ENCODE measurements at regions not wholly inside any gene's neighbourhood (a gene's known extent, or its start where the extent isn't known, plus 50 kb on each side); places are given as distances from the start of the nearest gene placed in this dataset.

DNA sequence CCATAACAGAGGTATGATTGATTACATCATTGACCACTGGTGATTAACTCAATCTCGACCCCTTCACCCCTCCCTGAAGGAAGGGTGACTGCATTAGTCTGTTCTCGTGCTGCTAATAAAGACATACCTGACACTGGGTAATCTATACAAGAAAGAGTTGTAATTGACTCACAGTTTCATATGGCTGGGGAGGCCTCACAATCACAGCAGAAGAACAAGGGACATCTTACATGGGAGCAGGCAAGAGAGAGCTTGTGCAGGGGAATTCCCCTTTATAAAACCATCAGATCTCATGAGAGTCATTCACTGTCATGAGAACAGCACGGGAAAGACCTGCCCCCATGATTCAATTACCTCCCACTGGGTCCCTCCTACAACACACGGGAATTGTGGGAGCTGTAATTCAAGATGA, 55.9 kb upstream of the TMCC3 start:
- DNase-seq = no peak

DNA sequence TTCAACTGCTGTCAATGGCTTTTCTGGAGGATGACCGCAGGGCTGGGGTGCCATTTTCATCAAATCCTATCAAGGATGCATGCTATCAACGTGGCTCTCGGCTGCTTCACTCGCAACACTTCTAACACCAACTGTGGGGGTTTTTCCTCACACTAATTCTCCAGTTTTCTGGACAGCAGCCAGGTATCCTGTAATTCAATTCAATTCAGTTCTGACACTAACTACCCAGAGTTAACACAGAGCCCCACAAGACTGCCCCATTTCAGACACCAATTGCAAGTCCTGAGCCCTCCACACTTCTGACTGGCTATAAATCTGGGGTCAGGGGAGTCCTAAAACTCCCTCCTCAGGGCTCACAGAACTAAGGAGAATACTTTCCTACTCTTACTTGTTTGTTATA, 55.3 kb upstream of the TMCC3 start:
- no peak for DNase-seq

DNA sequence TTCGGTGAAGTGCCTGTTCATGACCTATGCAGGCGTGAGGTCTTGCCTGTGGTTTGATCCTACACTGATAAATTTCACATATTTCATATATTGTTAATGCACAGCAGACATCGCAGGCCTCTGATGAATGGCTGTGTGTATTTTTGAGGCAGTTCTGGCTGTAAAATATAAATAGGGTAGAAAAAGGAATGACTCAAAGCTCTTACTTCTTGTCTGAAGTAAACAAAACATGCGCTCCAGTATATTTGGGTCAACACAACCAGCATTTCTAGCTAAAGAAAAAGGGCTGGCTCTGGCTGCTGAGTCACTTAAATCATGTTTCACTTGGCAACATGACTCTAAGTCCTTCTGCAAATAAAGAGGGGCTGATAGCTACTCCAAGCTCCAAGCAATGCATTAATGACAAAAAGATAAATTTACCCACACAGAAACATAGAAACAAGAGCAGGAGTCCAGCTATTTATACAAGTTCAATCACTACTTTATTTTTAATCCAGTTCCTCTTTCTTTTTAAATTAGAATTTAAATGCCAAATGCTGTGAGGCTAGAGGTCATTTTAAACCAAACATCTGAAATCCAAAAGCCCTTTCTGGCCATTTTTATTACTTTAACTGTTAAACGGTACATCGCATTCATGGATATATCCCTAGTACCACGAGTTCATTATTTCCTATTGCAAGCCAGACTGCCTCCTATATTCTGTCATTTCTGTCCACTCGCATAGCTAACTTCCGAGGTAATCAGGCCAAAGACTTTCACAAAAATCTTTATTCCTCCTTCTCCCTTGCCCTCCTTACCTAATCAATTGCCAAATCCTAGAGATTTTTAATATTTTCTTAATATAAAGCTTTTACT, 54.3 kb upstream of the TMCC3 start:
- DNase-seq = no peak

DNA sequence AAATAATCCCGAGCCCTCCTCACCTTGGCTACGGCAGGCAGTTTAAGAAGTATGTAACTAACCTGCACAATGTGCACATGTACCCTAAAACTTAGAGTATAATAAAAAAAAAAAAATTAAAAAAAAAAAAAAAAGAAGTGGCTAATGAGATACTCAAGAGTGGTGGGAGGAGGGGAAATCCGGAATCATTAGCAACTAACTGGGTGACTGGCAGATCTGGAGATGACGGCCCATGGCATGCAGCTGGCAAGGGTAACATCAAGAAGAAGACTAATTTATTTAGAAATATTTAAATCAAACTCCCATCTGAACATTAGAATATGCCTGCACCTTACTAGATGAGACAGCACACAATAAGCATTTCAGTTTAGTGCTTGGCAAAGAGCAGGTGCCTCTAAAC, 52.3 kb upstream of the TMCC3 start:
- no peak for DNase-seq

DNA sequence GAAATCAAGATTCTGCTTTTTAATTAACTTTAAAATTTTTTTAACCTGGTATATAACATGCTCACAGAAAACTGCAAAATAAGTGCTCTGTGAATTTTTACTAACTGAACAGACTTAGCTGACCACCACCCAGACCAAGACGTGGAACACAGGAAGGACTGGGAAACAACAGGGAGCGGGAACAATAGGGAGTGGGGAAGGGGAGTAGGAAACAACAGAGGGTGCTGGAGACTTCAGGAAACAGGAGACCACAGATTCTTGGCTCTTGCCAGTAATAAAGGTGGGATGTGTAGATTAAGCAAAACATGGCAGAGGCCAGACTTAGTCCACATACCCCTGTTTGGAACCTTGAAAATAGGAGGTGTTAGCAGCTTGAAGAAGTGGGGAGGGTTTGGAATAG, 51.4 kb upstream of the TMCC3 start:
- no peak for DNase-seq

DNA sequence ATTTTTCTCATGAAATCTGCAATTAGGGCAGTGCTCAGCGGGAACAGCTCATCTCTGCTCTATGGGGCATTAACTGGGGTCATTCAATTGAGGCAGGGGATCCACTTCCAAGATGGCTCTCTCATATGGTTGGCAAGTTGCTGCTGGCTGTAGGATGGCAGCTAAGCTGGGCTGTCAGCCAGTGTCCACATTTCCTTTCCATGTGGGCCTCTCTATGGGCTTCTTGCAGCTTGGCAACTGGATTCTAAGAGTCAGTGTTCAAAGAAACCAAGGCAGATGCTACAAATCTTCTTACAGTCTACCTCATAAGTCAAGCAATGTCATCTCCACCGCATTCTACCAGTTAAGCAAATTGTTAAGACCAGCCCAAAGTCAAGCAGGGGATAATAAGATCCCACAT, 50.3 kb upstream of the TMCC3 start:
- no peak for DNase-seq

Measured in eye (tissue), 1 donor.